GM12865 (cell line): ENCODE measurements at regions not wholly inside any gene's neighbourhood (a gene's known extent, or its start where the extent isn't known, plus 50 kb on each side); places are given as distances from the start of the nearest gene placed in this dataset.

Source experiments
- DNase-seq: peaks from one replicate; pipeline ENCODE4 v3.0.0; 2010; ENCODE audit warnings: low read depth
- H3K4me3 ChIP-seq: 2 replicates; pipeline ENCODE4 v1.5.1; 2011; ENCODE audit warnings: mild to moderate bottlenecking, low read depth, low read length, control low read depth
- CTCF ChIP-seq: IDR thresholded peaks from 2 replicates; pipeline ENCODE4 v1.5.1; 2011; ENCODE audit warnings: low read length, control low read depth, low read depth, inconsistent platforms; ENCODE audit not compliant: insufficient read depth; ENCODE audit errors: missing control alignments

- DNase-seq: no peak
- H3K4me3 ChIP-seq: no peak overlapping the region
- TF ChIP-seq CTCF: no peak
Measured at GRCh38 chr4:77471821-77472495, 133.7 kb upstream of the CXCL13 start.

- DNase-seq: peak; percentile 47
- TF ChIP-seq CTCF: peak; percentile 52
- H3K4me3 ChIP-seq: no peak overlapping the region
Measured at GRCh38 chr4:77473509-77473908, 132.1 kb upstream of the CXCL13 start.

- TF ChIP-seq CTCF: no peak
- no peak for DNase-seq
- no peak overlapping the region for H3K4me3 ChIP-seq
Measured at GRCh38 chr4:77481856-77482255, 123.8 kb upstream of the CXCL13 start.

- TF ChIP-seq CTCF: no peak
- no peak for DNase-seq
- no peak overlapping the region for H3K4me3 ChIP-seq
Measured at GRCh38 chr4:77488882-77489281, 116.7 kb upstream of the CXCL13 start.

GRCh38 chr4:77493120-77493752 lies 112.4 kb upstream of the CXCL13 start:
- no peak for TF ChIP-seq CTCF
- no peak overlapping the region for H3K4me3 ChIP-seq
- peak; percentile 27 for DNase-seq

- no peak for TF ChIP-seq CTCF
- DNase-seq: peak; percentile 10
- H3K4me3 ChIP-seq: no peak overlapping the region
Measured at GRCh38 chr4:77493829-77494551, 111.6 kb upstream of the CXCL13 start.
